Amygdala (tissue), 56 donors: ENCODE measurements at regions not wholly inside any gene's neighbourhood (a gene's known extent, or its start where the extent isn't known, plus 50 kb on each side); places are given as distances from the start of the nearest gene placed in this dataset.
"Not testable (repeated sequence)": the region's sequence is repeated elsewhere in the genome, so short reads cannot be mapped to it uniquely, and the experiment has no call there.

ENCODE experiments used
- DNase-seq, 56 donors: peaks; one replicate each; lab custom pipeline; 2025; lab: John Stamatoyannopoulos, UW

- DNase-seq: no peak
Measured at GRCh38 chr2:128413014-128413717, 94.5 kb upstream of the HS6ST1 start.

GRCh38 chr2:128413718-128414341, 95.2 kb upstream of the HS6ST1 start:
- DNase-seq: no peak

GRCh38 chr2:128414351-128414750, 95.7 kb upstream of the HS6ST1 start:
- DNase-seq: no peak

GRCh38 chr2:128414946-128415778, 96.5 kb upstream of the HS6ST1 start:
- DNase-seq: no peak

GRCh38 chr2:128415779-128416061, 97.1 kb upstream of the HS6ST1 start:
- no peak for DNase-seq

GRCh38 chr2:128416109-128416785, 97.6 kb upstream of the HS6ST1 start:
- DNase-seq: no peak

GRCh38 chr2:128416806-128417205, 98.1 kb upstream of the HS6ST1 start:
- DNase-seq: no peak

GRCh38 chr2:128417264-128417663, 98.6 kb upstream of the HS6ST1 start:
- DNase-seq: not testable (repeated sequence)

- no peak for DNase-seq
Measured at GRCh38 chr2:128420131-128420530, 101.5 kb upstream of the HS6ST1 start.

- no peak for DNase-seq
Measured at GRCh38 chr2:128420776-128421175, 102.1 kb upstream of the HS6ST1 start.

GRCh38 chr2:128421286-128421685, 102.6 kb upstream of the HS6ST1 start:
- DNase-seq: no peak

GRCh38 chr2:128421861-128422311, 103.2 kb upstream of the HS6ST1 start:
- DNase-seq: no peak

- DNase-seq: no peak
Measured at GRCh38 chr2:128422571-128422970, 103.9 kb upstream of the HS6ST1 start.

GRCh38 chr2:128423788-128424165, 105.1 kb upstream of the HS6ST1 start:
- no peak for DNase-seq

GRCh38 chr2:128424406-128425171, 105.9 kb upstream of the HS6ST1 start:
- DNase-seq: no peak

GRCh38 chr2:128425216-128425615, 106.5 kb upstream of the HS6ST1 start:
- DNase-seq: no peak

- DNase-seq: no peak
Measured at GRCh38 chr2:128425731-128426620, 107.3 kb upstream of the HS6ST1 start.

GRCh38 chr2:128427413-128427755, 108.7 kb upstream of the HS6ST1 start:
- DNase-seq: no peak

GRCh38 chr2:128428415-128428814, 109.7 kb upstream of the HS6ST1 start:
- DNase-seq: no peak
